ENCODE measurements at regions not wholly inside any gene's neighbourhood (a gene's known extent, or its start where the extent isn't known, plus 50 kb on each side); places are given as distances from the start of the nearest gene placed in this dataset.

DNA sequence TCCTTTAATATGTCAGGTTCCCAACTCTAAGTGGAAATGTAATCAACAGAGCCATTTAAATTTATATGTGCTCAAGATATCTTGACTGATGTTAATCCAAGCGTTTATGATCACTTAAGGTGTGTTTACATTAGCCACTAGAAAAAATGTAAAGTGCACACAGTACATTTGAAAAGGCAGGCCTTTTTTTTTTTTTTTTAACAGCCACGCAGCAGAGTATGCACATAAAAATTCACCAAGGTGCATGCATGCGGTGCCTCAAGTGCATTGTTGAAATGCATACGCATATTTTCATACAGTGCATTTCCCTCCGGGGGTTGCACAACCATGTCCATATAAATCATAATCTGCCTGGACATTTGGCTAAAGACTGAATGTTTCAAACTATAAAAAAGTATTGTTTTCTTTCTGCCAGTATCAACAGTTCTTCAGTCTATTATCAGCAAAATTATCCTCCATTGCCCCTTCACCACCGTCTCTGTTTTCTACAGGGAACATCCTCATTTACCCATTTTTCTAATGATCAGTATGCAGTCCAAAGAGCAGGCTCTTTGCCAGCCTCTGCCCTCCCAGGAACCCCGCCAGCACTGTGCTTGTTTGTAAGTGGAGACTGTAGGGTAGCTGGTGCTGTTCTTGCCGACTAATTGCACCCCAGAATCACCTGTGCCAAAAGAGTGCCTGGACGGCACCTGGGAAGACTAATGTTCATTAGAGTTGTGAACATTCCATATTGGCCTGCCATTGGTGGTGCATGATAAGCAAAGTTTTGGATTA, 611.2 kb upstream of the CFAP20DC start:
- no peaks in the 10 kb centered on the region for H3K27me3 ChIP-seq (replicated peaks; ENCODE audit: insufficient read depth, low read depth, low read length, poor library complexity)
- CTCF ChIA-PET = no interaction called here
- no peak overlapping the region for H3K4me3 ChIP-seq (ENCODE audit: low read depth, low read length, poor library complexity, severe bottlenecking)
- no TSS peak for BruUV-seq (replicated peaks)
- POLR2A ChIA-PET (ENCODE audit: low non-redundant PET) = no interaction called here
- DNase-seq (ENCODE audit: low spot score) = no peak
- no peaks in the 10 kb centered on the region for H3K36me3 ChIP-seq (ENCODE audit: insufficient read depth, low read length, poor library complexity, severe bottlenecking)
- H3K9me3 ChIP-seq (ENCODE audit: low read depth, low read length, poor library complexity, severe bottlenecking) = no peaks in the 10 kb centered on the region
- H3K4me1 ChIP-seq (ENCODE audit: insufficient read depth, low read length, poor library complexity, severe bottlenecking) = no peaks in the 10 kb centered on the region
- no peak for TF ChIP-seq CTCF (conservative IDR thresholded peaks at IDR 0.05; ENCODE audit: low read depth, low read length)
- TF ChIP-seq EZH2 (IDR thresholded peaks at IDR 0.05; ENCODE audit: borderline replicate concordance, low read depth, low read length, poor library complexity, severe bottlenecking) = no peak
- no peak overlapping the region for H3K27ac ChIP-seq (ENCODE audit: low read depth, low read length, poor library complexity, severe bottlenecking)
- intact Hi-C loops (cut with micrococcal nuclease; ENCODE audit: unreplicated experiment) = no loop called here

DNA sequence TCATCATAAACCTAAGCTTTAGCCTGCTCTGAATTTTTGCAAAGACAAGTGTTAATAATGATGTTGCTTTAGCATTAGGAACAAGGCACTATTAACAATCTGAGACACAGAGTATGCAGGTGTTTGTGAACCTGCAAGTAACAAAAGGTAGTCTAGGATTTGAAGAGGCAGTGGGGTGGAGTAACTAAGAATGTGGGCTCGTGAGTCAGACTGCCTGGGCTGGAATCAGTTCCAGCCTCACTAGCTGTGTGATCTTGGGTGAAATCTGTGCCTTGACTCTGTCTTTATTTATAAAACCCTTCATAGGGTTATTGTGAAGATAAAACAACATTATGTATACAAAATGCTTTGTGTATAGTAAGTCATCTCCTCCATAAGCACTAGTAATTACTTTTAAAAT, 610.6 kb upstream of the CFAP20DC start:
- Histone ChIP-seq H3K36me3 (ENCODE audit: insufficient read depth, low read length, poor library complexity, severe bottlenecking) (no peaks in the 10 kb centered on the region), H3K4me3 (ENCODE audit: low read depth, low read length, poor library complexity, severe bottlenecking) (no peak overlapping the region), H3K27me3 (replicated peaks; ENCODE audit: insufficient read depth, low read depth, low read length, poor library complexity) (no peaks in the 10 kb centered on the region), H3K27ac (ENCODE audit: low read depth, low read length, poor library complexity, severe bottlenecking) (no peak overlapping the region), H3K9me3 (ENCODE audit: low read depth, low read length, poor library complexity, severe bottlenecking) (no peaks in the 10 kb centered on the region), H3K4me1 (ENCODE audit: insufficient read depth, low read length, poor library complexity, severe bottlenecking) (no peaks in the 10 kb centered on the region)
- intact Hi-C loops (cut with micrococcal nuclease; ENCODE audit: unreplicated experiment) = no loop called here
- ChIA-PET CTCF (no interaction called here), POLR2A (ENCODE audit: low non-redundant PET) (no interaction called here)
- no peak for TF ChIP-seq EZH2 (IDR thresholded peaks at IDR 0.05; ENCODE audit: borderline replicate concordance, low read depth, low read length, poor library complexity, severe bottlenecking)
- TF ChIP-seq CTCF (conservative IDR thresholded peaks at IDR 0.05; ENCODE audit: low read depth, low read length) = no peak
- BruUV-seq (replicated peaks) = no TSS peak
- no peak for DNase-seq (ENCODE audit: low spot score)

DNA sequence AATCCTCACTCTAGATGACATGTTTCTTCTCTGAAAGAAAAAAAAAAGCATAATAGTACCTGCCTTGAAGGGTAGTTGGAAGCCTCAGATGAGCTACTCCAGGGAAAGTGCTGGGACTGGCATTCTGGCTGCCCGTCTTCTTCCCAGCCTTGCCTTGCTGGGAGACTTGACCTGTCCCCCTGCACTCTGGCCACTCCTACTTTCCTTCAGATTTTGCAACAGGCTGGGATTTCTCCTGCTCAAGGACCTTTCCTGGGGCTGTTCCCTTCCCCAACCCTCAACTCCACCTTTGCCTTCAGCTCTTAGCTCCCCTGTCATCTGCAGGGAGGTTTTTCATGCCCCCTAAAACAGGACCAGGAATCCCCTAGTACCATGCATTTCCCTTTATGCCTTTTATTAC, 609.9 kb upstream of the CFAP20DC start:
- H3K4me1 ChIP-seq (ENCODE audit: insufficient read depth, low read length, poor library complexity, severe bottlenecking) = no peaks in the 10 kb centered on the region
- ChIA-PET POLR2A (ENCODE audit: low non-redundant PET) (no interaction called here), CTCF (no interaction called here)
- no peaks in the 10 kb centered on the region for H3K36me3 ChIP-seq (ENCODE audit: insufficient read depth, low read length, poor library complexity, severe bottlenecking)
- BruUV-seq (replicated peaks) = no TSS peak
- no peak for DNase-seq (ENCODE audit: low spot score)
- H3K9me3 ChIP-seq (ENCODE audit: low read depth, low read length, poor library complexity, severe bottlenecking) = no peaks in the 10 kb centered on the region
- no peak for TF ChIP-seq CTCF (conservative IDR thresholded peaks at IDR 0.05; ENCODE audit: low read depth, low read length)
- intact Hi-C loops (cut with micrococcal nuclease; ENCODE audit: unreplicated experiment) = no loop called here
- no peak overlapping the region for H3K27ac ChIP-seq (ENCODE audit: low read depth, low read length, poor library complexity, severe bottlenecking)
- no peaks in the 10 kb centered on the region for H3K27me3 ChIP-seq (replicated peaks; ENCODE audit: insufficient read depth, low read depth, low read length, poor library complexity)
- no peak overlapping the region for H3K4me3 ChIP-seq (ENCODE audit: low read depth, low read length, poor library complexity, severe bottlenecking)
